ENCODE measurements at regions not wholly inside any gene's neighbourhood (a gene's known extent, or its start where the extent isn't known, plus 50 kb on each side); places are given as distances from the start of the nearest gene placed in this dataset.

GRCh38 chr7:114856625-114857024 lies 65.3 kb upstream of the MDFIC start:
- no peak for DNase-seq (ENCODE audit: low spot score)

- no peak for DNase-seq (ENCODE audit: low spot score)
These were observed 64.3 kb upstream of the MDFIC start for GRCh38 chr7:114857605-114858004.

GRCh38 chr7:114859477-114859876 lies 62.4 kb upstream of the MDFIC start:
- no peak for DNase-seq (ENCODE audit: low spot score)

GRCh38 chr7:114860206-114860605 lies 61.7 kb upstream of the MDFIC start:
- no peak for DNase-seq (ENCODE audit: low spot score)

GRCh38 chr7:114862406-114862805 lies 59.5 kb upstream of the MDFIC start:
- DNase-seq (ENCODE audit: low spot score): no peak

- DNase-seq (ENCODE audit: low spot score): no peak
These were observed 57.6 kb upstream of the MDFIC start for GRCh38 chr7:114864278-114864677.

GRCh38 chr7:114865564-114865963 lies 56.3 kb upstream of the MDFIC start:
- DNase-seq (ENCODE audit: low spot score): peak; percentile 52

All from LoVo (cell line).